ENCODE measurements at regions not wholly inside any gene's neighbourhood (a gene's known extent, or its start where the extent isn't known, plus 50 kb on each side); places are given as distances from the start of the nearest gene placed in this dataset.
"Not testable (repeated sequence)": the region's sequence is repeated elsewhere in the genome, so short reads cannot be mapped to it uniquely, and the experiment has no call there.

- no peak for DNase-seq (ENCODE audit: low read depth)
These were observed 93.5 kb downstream of the NAB1 start for GRCh38 chr2:190742431-190742830.

- DNase-seq (ENCODE audit: low read depth), result no peak
These were observed 95.2 kb downstream of the NAB1 start for GRCh38 chr2:190744041-190744440.

GRCh38 chr2:190746971-190747761 lies 98.3 kb downstream of the NAB1 start:
- DNase-seq (ENCODE audit: low read depth), result no peak

DNA sequence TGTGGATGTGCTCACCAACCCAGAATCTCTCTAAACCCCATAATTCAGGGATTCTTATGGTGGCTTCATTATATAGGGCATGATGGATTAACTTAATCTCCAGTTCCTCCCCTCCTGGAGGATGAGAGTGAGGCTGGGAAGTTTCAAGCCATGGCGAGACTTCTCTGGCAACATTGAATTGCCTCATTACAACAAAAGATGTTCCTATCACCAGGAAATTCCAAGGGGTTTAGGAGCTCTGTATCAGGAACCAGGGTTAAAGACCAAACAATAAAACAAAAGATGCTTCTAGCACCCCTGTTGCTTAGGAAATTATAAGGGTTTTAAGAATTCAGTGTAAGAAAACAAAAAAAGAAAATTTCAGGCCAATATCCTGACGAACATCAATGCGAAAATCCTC lies 100.1 kb downstream of the NAB1 start:
- no peak for DNase-seq (ENCODE audit: low read depth)

DNA sequence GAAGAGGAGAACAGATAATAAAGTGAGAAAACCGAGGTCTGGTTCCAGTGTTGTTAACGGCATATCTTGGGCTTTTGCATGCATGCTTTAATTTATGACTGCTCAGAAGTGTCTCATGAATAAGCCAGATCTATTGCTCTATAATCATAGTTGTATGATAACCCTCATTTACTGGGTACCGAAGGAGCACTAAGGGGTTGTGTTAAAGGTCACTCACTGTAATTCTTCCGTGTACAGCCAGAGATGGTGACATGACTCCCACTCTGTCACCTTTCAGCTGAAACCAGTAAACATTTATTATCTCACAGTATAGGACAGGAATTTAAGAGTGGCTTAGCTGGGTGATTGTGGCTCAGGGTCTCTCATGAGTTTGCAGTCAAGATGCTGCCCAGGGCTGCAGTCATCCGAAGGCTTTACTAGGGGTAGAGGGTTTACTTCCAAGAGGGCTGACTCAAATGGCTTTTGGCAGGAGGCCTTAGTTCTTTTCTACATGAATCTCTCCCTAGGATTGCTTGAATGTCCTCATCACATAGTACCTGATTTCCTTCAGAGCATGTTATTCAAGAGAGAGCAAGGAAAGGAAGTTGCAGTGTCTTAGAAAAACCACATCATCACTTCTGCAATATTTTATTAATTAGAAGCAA lies 107.0 kb downstream of the NAB1 start:
- DNase-seq (ENCODE audit: low read depth), result no peak

DNA sequence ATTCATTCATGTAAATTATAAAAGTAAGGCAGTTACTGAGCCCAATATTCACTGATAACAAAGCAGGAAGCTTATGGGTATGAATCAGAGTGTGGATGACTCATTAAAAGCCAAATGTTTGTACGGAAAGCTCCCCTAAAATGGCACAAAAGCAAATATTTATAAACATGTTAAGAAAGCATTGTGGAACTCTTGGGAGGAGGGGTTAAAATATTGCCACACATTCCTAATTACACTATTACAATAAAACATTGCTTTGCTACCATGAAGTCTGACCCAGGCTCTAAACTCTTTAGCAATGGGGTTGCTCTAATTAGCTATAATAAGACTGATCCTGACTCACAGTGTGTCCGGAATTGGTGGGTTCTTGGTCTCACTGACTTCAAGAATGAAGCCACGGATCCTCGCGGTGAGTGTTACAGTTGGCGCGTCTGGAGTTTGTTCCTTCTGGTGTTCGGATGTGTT lies 110.9 kb downstream of the NAB1 start:
- no peak for DNase-seq (ENCODE audit: low read depth)

GRCh38 chr2:190760353-190761150 lies 111.7 kb downstream of the NAB1 start:
- not testable (repeated sequence) for DNase-seq (ENCODE audit: low read depth)

DNA sequence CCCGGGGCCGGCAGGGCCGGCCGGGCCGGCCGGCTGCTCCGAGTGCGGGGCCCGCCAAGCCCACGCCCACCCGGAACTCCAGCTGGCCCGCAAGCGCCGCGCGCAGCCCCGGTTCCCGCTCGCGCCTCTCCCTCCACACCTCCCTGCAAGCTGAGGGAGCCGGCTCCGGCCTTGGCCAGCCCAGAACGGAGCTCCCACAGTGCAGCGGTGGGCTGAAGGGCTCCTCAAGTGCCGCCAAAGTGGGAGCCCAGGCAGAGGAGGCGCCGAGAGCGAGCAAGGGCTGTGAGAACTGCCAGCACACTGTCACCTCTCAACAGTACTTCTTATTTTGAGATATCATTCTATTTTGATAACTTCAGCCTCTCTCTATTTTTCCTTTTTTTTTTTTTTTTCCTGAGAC lies 112.3 kb downstream of the NAB1 start:
- DNase-seq (ENCODE audit: low read depth), result not testable (repeated sequence)

DNA sequence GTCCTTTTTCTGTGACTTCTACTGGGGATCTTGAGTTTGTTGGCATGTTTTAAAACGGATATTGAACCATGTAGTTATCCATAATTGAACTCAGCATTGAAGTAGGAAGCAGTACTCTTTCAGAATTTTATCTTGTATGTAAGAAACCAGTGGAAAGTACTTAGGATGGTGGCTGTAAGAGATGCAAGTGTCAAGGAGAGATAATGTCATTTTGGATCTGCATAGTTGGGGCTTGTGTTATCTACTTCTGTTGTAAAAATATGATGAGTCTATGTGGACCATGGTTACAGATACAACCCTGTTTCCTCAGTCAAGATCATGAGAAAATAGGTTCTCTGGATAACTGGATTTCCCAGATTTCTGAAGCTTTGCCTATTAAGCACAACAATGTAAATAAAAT lies 113.7 kb downstream of the NAB1 start:
- DNase-seq (ENCODE audit: low read depth), result no peak

DNA sequence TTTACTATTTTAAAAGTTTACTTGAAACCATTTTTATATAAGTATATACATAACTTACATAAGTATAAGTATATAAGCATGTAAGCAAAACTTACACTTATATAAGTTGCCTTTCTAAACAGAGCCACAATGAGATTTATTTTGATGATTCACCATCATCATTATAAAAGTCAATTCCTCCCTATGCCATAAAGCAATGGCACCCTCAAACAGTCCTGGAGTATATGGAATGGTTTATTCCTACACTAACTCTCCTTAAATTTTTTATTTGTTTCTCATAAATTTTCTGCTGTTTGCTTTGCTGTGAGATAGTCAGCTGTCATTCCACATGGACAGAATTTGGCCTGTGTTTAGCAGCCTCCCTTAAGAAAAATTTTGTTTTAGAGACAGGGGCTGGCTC lies 114.2 kb downstream of the NAB1 start:
- no peak for DNase-seq (ENCODE audit: low read depth)

DNA sequence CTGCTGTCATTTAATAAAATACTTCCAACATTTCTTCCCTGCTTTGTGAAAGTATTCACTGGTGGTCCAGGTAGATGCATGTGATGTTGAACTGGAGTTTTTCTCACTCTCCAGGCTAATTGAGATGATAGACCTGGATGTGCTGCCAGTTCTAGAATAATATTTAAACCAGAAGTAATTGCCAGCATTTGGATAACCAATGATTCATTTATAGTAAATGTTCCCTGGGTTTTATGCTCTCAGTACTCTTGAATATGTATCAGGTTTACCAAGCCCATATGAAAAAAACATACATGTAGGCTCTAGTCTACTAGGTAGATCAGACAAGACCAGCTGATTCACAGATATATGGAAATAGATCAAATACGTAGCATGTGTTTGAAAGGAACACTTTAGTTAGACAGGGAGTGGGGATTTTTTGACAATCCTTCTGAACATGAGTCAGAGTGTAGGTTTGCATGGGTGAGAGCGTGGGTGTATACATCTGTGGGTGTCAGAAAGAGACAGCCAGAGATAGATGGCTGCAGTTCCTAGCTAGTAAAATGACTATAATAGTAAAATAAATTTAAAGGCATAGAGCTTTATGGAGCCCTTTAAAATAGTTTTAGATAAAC lies 115.1 kb downstream of the NAB1 start:
- DNase-seq (ENCODE audit: low read depth), result no peak

DNA sequence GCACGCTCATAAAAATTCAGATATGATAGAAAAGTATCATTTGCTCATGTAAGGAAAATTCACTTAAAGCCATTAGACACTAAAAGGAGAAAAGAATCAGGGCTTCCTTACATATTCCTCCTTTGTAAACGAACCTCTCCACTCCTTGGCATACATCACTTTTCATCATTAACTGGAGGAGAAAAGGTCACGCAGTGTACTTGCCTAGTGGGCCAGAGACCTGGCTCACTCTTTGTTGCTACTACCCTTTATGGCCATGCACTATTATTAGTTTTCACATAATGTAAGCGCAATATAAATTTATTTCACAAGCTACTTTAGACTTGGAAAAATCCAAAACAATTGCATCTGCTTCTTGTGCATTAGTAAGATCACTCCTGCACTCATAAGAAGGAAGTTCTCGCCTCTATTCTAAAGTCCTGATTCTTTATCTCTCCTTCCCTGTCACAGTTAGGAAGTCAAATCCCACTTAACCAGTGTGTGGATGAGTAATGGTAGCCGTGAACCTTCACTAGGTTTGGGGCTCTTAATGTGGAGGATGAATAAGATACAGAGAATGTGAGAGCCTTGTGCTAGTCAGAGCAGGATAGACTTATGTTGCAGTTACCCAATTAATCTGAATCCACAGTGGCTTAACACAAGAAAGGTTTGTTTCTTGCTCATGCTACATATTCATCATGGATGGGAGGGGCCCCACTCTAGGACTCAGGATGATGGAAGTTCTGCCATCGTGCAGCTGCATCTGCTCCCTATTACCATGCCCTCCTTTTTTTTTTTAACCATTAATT lies 115.0 kb upstream of the GLS start:
- no peak for DNase-seq (ENCODE audit: low read depth)

DNA sequence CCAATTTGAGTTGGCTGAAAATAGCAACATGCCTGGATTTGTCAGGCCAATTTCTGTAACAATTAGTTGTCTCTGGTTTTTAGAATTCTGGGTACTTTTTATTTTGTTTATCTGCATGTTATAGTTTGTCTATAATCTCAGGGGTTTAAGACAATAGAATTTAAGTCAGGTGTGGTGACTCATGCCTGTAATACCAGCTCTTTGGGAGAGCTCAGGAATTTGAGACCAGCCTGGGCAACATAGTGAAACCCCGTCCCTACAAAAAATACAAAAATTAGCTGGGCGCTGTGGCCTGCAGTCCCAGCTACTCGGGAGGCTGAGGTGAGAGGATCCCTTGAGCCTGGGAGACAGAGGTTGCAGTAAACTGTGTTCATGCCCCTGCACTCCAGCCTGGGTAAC lies 114.4 kb upstream of the GLS start:
- no peak for DNase-seq (ENCODE audit: low read depth)

DNA sequence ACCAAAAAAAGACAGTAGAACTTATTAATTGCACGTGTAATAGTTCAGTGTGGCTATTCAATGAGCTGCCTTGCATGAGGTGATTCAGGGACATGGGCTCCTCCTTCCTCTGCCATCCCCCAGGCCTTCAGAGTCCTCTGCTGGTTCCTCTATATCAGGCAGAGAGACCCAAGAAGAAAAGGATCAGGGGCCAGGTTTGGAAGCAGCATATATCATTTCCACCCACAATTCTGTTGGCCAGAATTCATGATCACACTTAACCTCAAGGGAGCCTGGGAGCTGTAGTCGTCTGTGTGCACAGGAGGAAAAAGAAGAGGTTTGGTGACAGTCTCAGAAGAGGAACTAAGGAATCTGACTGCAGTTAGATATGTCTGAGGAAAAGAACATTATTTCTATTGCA lies 114.0 kb upstream of the GLS start:
- no peak for DNase-seq (ENCODE audit: low read depth)

DNA sequence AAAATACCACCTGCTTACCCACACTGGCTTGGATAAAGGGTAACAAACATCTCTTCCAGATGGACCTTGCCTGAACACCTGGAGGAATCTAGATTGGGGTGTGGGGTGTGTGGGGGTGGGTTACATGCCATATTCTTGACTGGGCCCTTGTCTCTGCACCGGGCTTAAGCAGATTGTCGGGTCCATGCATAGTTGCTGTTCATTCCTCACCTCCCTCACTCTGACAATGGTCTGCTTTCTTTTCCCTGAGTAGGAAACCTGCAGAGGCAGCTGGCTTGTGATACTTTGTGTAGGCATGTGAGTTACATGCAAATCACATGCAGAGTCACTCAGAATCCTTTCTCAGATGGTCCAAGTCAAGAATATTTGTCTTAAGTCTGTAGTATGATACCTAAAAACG lies 112.8 kb upstream of the GLS start:
- DNase-seq (ENCODE audit: low read depth), result no peak

GRCh38 chr2:190769258-190769657 lies 111.4 kb upstream of the GLS start:
- DNase-seq (ENCODE audit: low read depth), result no peak

GRCh38 chr2:190771726-190772125 lies 108.9 kb upstream of the GLS start:
- no peak for DNase-seq (ENCODE audit: low read depth)

GRCh38 chr2:190780594-190780993 lies 100.0 kb upstream of the GLS start:
- DNase-seq (ENCODE audit: low read depth), result no peak

DNA sequence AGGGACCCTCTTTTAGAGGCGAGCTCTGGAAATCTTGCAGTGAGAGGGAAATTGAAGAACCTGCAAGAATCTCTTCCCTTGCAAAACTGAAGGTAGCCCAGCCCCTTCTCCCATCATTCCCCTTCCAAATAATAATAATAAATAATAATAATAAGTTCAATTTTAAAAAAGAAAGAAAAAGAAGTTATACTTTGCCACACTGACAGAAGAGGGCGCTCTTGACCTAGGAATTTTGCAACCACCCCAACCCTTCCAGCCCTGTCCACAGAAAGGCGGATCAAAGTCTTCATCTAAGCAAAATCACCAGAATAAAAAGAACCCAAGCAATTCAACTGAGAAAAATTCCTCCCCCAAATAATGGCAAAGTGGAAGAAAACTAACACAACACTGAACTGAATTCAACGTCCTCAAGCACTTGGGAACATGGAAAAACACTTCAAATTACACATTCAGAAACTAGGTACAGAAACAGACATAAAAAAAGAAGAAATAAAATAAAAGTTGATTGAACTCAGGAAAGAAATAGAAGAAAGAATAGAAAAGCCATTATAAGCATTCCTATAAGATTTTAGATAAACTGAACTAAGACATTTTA lies 98.9 kb upstream of the GLS start:
- peak; percentile 24 for DNase-seq (ENCODE audit: low read depth)

DNA sequence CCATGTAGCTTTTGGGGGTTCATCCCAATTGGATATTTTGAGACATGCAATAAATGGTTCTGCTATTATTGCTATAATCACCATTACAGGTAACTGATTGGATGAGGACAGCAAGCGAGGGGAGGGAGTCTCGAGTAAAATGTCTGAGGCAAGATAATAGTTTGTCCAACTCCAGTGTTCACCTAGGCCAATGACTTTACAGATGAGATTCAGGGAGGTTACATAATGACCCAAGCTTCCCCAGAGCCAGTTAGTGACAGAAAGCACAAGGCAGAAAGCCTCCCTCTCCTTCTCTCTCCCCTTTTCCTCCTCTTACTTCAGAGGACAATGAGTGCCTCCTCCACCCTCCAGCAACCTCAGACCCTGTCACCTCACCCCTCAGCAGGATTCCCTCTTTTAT lies 98.4 kb upstream of the GLS start:
- no peak for DNase-seq (ENCODE audit: low read depth)

Measured in forelimb muscle (tissue), 1 donor.